Endothelial cell of umbilical vein (primary cell): ENCODE measurements at regions not wholly inside any gene's neighbourhood (a gene's known extent, or its start where the extent isn't known, plus 50 kb on each side); places are given as distances from the start of the nearest gene placed in this dataset.

ENCODE experiments used
- BruUV-seq: library from RNA; stranded (reverse); fragments of 400-500 nt; replicated peaks from 2 replicates; lab custom pipeline; 2021; lab: Mats Ljungman, UMichigan
- CTCF ChIA-PET: fragments of 300-600, 350-600 bp; sonication (Branson Sonifier 250); formaldehyde crosslinking; loops from one replicate; lab custom pipeline; 2021; ENCODE audit warnings: antibody characterized with exemption, inconsistent platforms; lab: Charles Lee
- POLR2A ChIA-PET: fragments of 300-600, 350-600 bp; sonication (Branson Sonifier 250); formaldehyde crosslinking; loops from one replicate; lab custom pipeline; 2021; ENCODE audit warnings: antibody characterized with exemption, inconsistent platforms; lab: Charles Lee
- DNase-seq: peaks from one replicate; pipeline ENCODE4 v3.0.0-alpha.2; 2011; ENCODE audit warnings: low read depth, low spot score
- FAIRE-seq: peaks from 2 replicates; lab custom pipeline; 2011; peaks lifted over from hg19 to GRCh38; lab: Jason Lieb, UNC
- H2AFZ ChIP-seq: 2 replicates; pipeline ENCODE4 v1.6.0; 2012; ENCODE audit warnings: low read depth, low read length, control low read depth, inconsistent platforms
- H3K27ac ChIP-seq: 2 replicates; pipeline ENCODE4 v1.5.1; 2011; ENCODE audit warnings: low read depth, mild to moderate bottlenecking, control low read depth, low read length, moderate library complexity; ENCODE audit not compliant: insufficient read depth
- H3K27me3 ChIP-seq, 2 experiments: 2 replicates each; pipeline versions ENCODE4 v1.6.0 to v1.6.1; 2011; ENCODE audit warnings: low read length in 2 of 2, mixed read lengths in 1 of 2; ENCODE audit not compliant: control insufficient read depth in 2 of 2, insufficient read depth in 2 of 2
- H3K36me3 ChIP-seq, 2 experiments: 2 replicates in 1 of 2; 3 replicates in 1 of 2; pipeline ENCODE4 v1.5.1; 2011; ENCODE audit warnings: low read length in 2 of 2, mild to moderate bottlenecking in 1 of 2, moderate library complexity in 1 of 2; ENCODE audit not compliant: control insufficient read depth in 2 of 2, insufficient read depth in 2 of 2; ENCODE audit errors: extremely low read depth in 1 of 2
- H3K4me1 ChIP-seq: 3 replicates; pipeline ENCODE4 v1.5.1; 2011; ENCODE audit warnings: mild to moderate bottlenecking, low read length; ENCODE audit not compliant: control insufficient read depth, insufficient read depth; ENCODE audit errors: extremely low read depth
- H3K4me2 ChIP-seq: 2 replicates; pipeline ENCODE4 v1.6.1; 2011; ENCODE audit warnings: low read length, control low read depth, mixed read lengths; ENCODE audit not compliant: insufficient read depth
- H3K4me3 ChIP-seq, 3 experiments: fragments of 200-600 bp in 1 of 3; sonication (generic), shearing (Covaris generic) in 1 of 3; replicated peaks in 1 of 3; 2 replicates each; pipeline ENCODE4 v1.5.1; 2011 to 2016; ENCODE audit warnings: control low read depth in 3 of 3, low read length in 3 of 3, mild to moderate bottlenecking in 2 of 3, inconsistent platforms in 1 of 3, low read depth in 1 of 3, moderate library complexity in 1 of 3; ENCODE audit not compliant: insufficient read depth in 1 of 3
- H3K79me2 ChIP-seq: 2 replicates; pipeline ENCODE4 v1.6.0; 2012; ENCODE audit warnings: low read length, inconsistent platforms; ENCODE audit not compliant: control insufficient read depth, insufficient read depth
- H3K9ac ChIP-seq: replicated peaks from 2 replicates; pipeline ENCODE3; 2011; ENCODE audit warnings: low read length, control low read depth; ENCODE audit not compliant: insufficient read depth; ENCODE audit errors: extremely low read depth
- H3K9me1 ChIP-seq: replicated peaks from 3 replicates; pipeline ENCODE4 v1.6.0; 2011; ENCODE audit warnings: mild to moderate bottlenecking, low read length; ENCODE audit not compliant: control insufficient read depth, insufficient read depth; ENCODE audit errors: extremely low read depth
- H3K9me3 ChIP-seq: replicated peaks from 2 replicates; pipeline ENCODE4 v1.5.1; 2012; ENCODE audit warnings: low read length, inconsistent platforms; ENCODE audit not compliant: control insufficient read depth, insufficient read depth
- H4K20me1 ChIP-seq: replicated peaks from 2 replicates; pipeline ENCODE3; 2011; ENCODE audit warnings: mild to moderate bottlenecking, low read length; ENCODE audit not compliant: control insufficient read depth, insufficient read depth; ENCODE audit errors: extremely low read depth
- CTCF ChIP-seq, 2 donors: IDR thresholded peaks; 1 replicate in 1 of 2; 2 replicates in 1 of 2; pipeline ENCODE4 v1.5.1; 2011; ENCODE audit warnings: low read length in 2 of 2, mild to moderate bottlenecking in 2 of 2, moderate library complexity in 2 of 2, control low read depth in 1 of 2, inconsistent platforms in 1 of 2, low read depth in 1 of 2; ENCODE audit not compliant: insufficient read depth in 1 of 2; ENCODE audit errors: extremely low read depth in 1 of 2
- EZH2 ChIP-seq: IDR thresholded peaks from 2 replicates; pipeline ENCODE4 v1.6.1; 2012; ENCODE audit warnings: borderline replicate concordance, low read depth, mild to moderate bottlenecking, moderate library complexity, low read length, inconsistent platforms; ENCODE audit not compliant: severe bottlenecking
- FOS ChIP-seq: IDR thresholded peaks from 2 replicates; pipeline ENCODE4 v1.6.1; 2011; ENCODE audit warnings: mild to moderate bottlenecking, low read length, moderate library complexity, borderline replicate concordance; ENCODE audit not compliant: insufficient read depth
- GATA2 ChIP-seq: IDR thresholded peaks from 2 replicates; pipeline ENCODE4 v1.7.0; 2011; ENCODE audit warnings: low read depth, mild to moderate bottlenecking, moderate library complexity, mixed read lengths, low read length; ENCODE audit not compliant: insufficient read length, insufficient read depth
- JUN ChIP-seq: IDR thresholded peaks from 2 replicates; pipeline ENCODE4 v1.6.1; 2011; ENCODE audit warnings: borderline replicate concordance, low read depth; ENCODE audit not compliant: insufficient read length, insufficient read depth
- MAX ChIP-seq: IDR thresholded peaks from 2 replicates; pipeline ENCODE4 v1.6.1; 2011; ENCODE audit not compliant: insufficient read depth, insufficient read length
- MYC ChIP-seq: IDR thresholded peaks from one replicate; pipeline ENCODE4 v1.6.1; 2011; ENCODE audit warnings: mild to moderate bottlenecking, low read depth, low read length
- POLR2A ChIP-seq: IDR thresholded peaks from 2 replicates; pipeline ENCODE4 v1.6.1; 2012; ENCODE audit warnings: low read depth, mild to moderate bottlenecking, control low read depth, low read length
- POLR2AphosphoS5 ChIP-seq: IDR thresholded peaks from 2 replicates; pipeline ENCODE4 v1.6.1; 2012; ENCODE audit warnings: low read depth, mild to moderate bottlenecking, control low read depth, low read length, moderate library complexity; ENCODE audit not compliant: insufficient read depth
- dilution Hi-C: fragments of 300-500 bp; cut with MboI; formaldehyde crosslinking; loops from one replicate; pipeline ENCODE4 v1.15.0; 2019; ENCODE audit warnings: low sequenced_read_pairs; ENCODE audit not compliant: extremely low pct_ligation_motif_present
- intact Hi-C: fragments of 100-400 bp; cut with micrococcal nuclease; formaldehyde crosslinking; loops from one replicate; pipeline ENCODE4 v1.10.0; 2022

GRCh38 chr9:134494273-134494815 is 147.3 kb upstream of the COL5A1 start:
- POLR2A ChIA-PET, result no interaction called here

More at GRCh38 chr9:134494273-134494815, 147.3 kb upstream of the COL5A1 start:
- no peak overlapping the region for H3K27ac ChIP-seq
- H3K36me3 ChIP-seq, result no peaks in the 10 kb centered on the region
- intact Hi-C loops, result no loop called here
- dilution Hi-C loops, result no loop called here
- DNase-seq (no peak), FAIRE-seq (no peak)
- H3K79me2 ChIP-seq, result no peaks in the 10 kb centered on the region
- no peaks in the 10 kb centered on the region for H3K9me3 ChIP-seq
- H3K9me1 ChIP-seq, result no peaks in the 10 kb centered on the region
- CTCF ChIA-PET, result no interaction called here
- TF ChIP-seq FOS, result no peak
- TF ChIP-seq POLR2A, result no peak
- no peak for TF ChIP-seq EZH2
- TF ChIP-seq MAX, result no peak
- no peak for TF ChIP-seq CTCF (IDR thresholded peaks at IDR 0.05; ENCODE audit: extremely low read depth in 1 of 2, insufficient read depth in 1 of 2, low read depth in 1 of 2, low read length in 2 of 2)
- no peak for TF ChIP-seq MYC
- TF ChIP-seq GATA2, result no peak
- no peak for TF ChIP-seq POLR2AphosphoS5
- TF ChIP-seq JUN, result no peak
- no peaks in the 10 kb centered on the region for H3K4me1 ChIP-seq
- no peak overlapping the region for H3K9ac ChIP-seq
- no peak overlapping the region for H2AFZ ChIP-seq
- H3K4me3 ChIP-seq, result no peak overlapping the region
- H4K20me1 ChIP-seq, result no peaks in the 10 kb centered on the region
- H3K4me2 ChIP-seq, result no peak overlapping the region
- no peaks in the 10 kb centered on the region for H3K27me3 ChIP-seq
- no TSS peak for BruUV-seq
